Colonic mucosa (tissue), 4 donors: ENCODE measurements at regions not wholly inside any gene's neighbourhood (a gene's known extent, or its start where the extent isn't known, plus 50 kb on each side); places are given as distances from the start of the nearest gene placed in this dataset.

ENCODE experiments used
- DNase-seq: peaks from one replicate; pipeline ENCODE4 v3.0.0-alpha.2; 2020
- H3K27ac ChIP-seq: fragments of 200-600 bp; one replicate; pipeline ENCODE4 v1.8.0; 2021
- H3K27me3 ChIP-seq: fragments of 200-600 bp; one replicate; pipeline ENCODE4 v1.8.0; 2021
- H3K36me3 ChIP-seq: fragments of 200-600 bp; one replicate; pipeline ENCODE4 v1.8.0; 2021
- H3K4me1 ChIP-seq: fragments of 200-600 bp; one replicate; pipeline ENCODE4 v1.8.0; 2021; ENCODE audit warnings: mild to moderate bottlenecking
- H3K4me3 ChIP-seq: fragments of 200-600 bp; one replicate; pipeline ENCODE4 v1.8.0; 2021
- H3K9ac ChIP-seq, 2 donors: one replicate each; pipeline ENCODE4 v1.7.0; 2013; ENCODE audit warnings: control low read depth in 2 of 2, low read depth in 2 of 2, low read length in 2 of 2
- H3K9me3 ChIP-seq: fragments of 200-600 bp; one replicate; pipeline ENCODE4 v1.8.0; 2021
- intact Hi-C: fragments of 100-400 bp; cut with DNase I; formaldehyde crosslinking; loops from one replicate; pipeline ENCODE4 v1.14.1; 2022
- TF ChIP-seq, protein P1 (sequence below): fragments of 200-600 bp; IDR thresholded peaks from one replicate; pipeline ENCODE4 v1.8.0; 2022; ENCODE audit warnings: antibody characterized with exemption, mild to moderate bottlenecking
- donor health status: healthy.
- donor health status: DM: no; HTN: no; CAD: no.
- donor health status: DM: no; HTN: no; CAD: no.

DNA sequence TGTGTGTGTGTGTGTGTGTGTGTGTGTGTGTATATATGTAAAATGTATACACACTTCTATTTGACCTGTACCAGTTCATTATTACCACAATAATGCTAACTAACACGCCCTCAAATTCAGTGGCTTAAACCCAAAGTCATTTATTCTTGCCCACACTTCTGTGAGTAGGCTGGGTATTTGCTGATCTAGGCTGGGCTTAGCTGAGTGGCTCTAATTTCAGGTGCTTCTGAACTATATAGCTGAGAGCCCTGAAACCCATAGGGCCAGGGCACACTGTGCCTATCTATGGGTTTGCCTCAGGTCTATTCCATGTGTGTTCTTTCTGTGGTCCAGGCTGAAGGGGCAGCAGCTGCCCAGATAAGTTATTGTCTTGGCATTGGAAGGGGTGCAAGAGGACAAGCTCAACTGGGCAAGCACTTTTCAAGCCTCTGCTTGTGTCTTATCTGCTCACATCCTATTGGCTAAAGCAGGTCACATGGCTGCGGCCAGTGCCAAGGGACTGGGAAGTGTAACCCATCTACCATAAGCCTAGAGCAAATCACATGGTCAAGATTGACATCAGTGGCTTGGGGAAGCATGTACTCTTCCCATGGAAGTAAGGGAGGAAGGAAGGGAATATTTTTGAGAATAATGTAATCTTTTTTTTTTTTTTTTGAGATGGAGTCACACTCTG, 139.9 kb downstream of the PALM2AKAP2 start:
- H3K36me3 ChIP-seq = no peaks in the 10 kb centered on the region
- no peak overlapping the region for H3K27ac ChIP-seq
- H3K4me1 ChIP-seq = no peaks in the 10 kb centered on the region
- no peaks in the 10 kb centered on the region for H3K9me3 ChIP-seq
- no peaks in the 10 kb centered on the region for H3K27me3 ChIP-seq
- no peak for DNase-seq
- no peak overlapping the region for H3K4me3 ChIP-seq
- no peak overlapping the region for H3K9ac ChIP-seq
- intact Hi-C loops = no loop called here
- TF ChIP-seq, protein P1, sequence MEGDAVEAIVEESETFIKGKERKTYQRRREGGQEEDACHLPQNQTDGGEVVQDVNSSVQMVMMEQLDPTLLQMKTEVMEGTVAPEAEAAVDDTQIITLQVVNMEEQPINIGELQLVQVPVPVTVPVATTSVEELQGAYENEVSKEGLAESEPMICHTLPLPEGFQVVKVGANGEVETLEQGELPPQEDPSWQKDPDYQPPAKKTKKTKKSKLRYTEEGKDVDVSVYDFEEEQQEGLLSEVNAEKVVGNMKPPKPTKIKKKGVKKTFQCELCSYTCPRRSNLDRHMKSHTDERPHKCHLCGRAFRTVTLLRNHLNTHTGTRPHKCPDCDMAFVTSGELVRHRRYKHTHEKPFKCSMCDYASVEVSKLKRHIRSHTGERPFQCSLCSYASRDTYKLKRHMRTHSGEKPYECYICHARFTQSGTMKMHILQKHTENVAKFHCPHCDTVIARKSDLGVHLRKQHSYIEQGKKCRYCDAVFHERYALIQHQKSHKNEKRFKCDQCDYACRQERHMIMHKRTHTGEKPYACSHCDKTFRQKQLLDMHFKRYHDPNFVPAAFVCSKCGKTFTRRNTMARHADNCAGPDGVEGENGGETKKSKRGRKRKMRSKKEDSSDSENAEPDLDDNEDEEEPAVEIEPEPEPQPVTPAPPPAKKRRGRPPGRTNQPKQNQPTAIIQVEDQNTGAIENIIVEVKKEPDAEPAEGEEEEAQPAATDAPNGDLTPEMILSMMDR = no peak

DNA sequence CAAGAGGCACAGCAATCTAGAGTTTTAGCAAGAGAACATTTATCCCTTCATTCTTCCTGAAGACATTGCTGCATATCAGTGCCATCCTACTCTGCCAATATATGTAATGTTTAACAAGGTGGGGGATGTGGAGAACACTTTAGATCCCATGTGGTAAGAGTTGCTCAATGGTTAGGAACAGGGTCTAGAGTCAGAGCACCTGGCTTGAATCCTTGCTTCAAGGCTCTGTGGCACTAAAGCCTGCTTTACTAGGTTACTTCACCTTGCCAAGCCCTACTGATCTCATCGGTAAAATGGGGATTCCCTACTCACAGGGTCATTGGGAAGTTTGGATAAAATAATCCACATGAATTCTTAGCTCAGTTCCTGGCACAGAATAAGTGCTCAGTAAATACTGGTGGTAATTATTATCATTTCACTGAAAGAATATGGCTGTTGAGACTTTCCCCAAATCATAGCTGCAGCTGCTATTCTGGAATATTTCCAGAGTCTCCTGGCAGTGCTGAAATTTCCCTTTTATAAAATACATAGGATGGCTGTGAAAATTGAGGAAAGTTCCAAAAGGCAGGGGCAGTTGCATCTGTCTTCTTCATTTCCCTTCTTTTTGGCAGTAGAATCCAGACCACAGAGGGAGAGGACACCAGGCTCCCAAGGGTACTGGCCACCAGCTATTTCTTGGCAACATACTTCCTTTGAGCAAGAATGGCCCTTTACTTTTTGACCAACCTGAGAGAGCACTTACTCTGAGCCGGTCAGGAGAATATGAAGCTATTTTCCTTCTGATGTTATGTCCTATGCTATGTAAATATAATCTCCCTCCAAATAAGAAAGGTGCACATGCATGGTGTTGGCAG, 142.8 kb downstream of the PALM2AKAP2 start:
- no peak overlapping the region for H3K27ac ChIP-seq
- no peaks in the 10 kb centered on the region for H3K9me3 ChIP-seq
- DNase-seq = no peak
- no peak overlapping the region for H3K4me3 ChIP-seq
- no peak overlapping the region for H3K9ac ChIP-seq
- no peaks in the 10 kb centered on the region for H3K4me1 ChIP-seq
- TF ChIP-seq, protein P1 = no peak
- no peaks in the 10 kb centered on the region for H3K36me3 ChIP-seq
- intact Hi-C loops = no loop called here
- no peaks in the 10 kb centered on the region for H3K27me3 ChIP-seq

DNA sequence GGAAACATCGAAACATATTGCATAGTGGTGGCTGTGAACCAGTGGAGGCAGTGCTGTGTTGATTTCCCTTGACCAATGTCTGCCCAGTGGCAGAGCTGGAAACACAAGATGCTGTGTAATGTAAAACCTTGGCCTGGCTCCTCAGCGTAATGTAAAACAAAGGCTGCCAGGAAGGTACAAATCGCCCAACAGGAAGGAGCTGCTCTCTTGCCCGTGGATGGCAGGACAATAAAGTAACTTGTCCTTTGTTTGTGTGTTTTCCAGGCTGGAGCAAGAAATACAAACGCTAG, 143.4 kb downstream of the PALM2AKAP2 start:
- Histone ChIP-seq H3K9me3 (no peaks in the 10 kb centered on the region), H3K4me1 (no peaks in the 10 kb centered on the region), H3K27me3 (no peaks in the 10 kb centered on the region), H3K36me3 (no peaks in the 10 kb centered on the region), H3K4me3 (no peak overlapping the region), H3K9ac (no peak overlapping the region), H3K27ac (no peak overlapping the region)
- intact Hi-C loops = no loop called here
- no peak for DNase-seq
- TF ChIP-seq, protein P1 = no peak

DNA sequence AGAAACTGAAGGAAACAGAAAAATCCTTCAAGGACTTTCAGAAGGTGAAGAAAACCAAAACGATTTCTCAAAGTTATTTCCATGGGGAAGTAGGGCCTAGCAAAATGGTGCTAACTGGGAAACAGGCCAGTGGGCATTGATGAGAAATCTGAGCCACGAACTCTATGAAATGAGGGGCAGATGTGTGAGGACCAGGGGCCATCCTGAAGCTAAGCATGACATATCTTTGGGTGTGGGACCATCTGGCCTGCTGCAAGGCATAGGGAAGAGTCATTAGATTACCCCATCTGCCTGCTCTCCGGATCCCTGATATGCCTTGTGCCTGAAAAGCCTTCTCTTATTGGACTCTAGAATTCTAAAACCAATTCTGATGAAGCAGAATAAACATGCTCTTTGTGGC, 143.8 kb downstream of the PALM2AKAP2 start:
- DNase-seq = no peak
- TF ChIP-seq, protein P1 = no peak
- H3K9ac ChIP-seq = no peak overlapping the region
- H3K36me3 ChIP-seq = no peaks in the 10 kb centered on the region
- intact Hi-C loops = no loop called here
- no peaks in the 10 kb centered on the region for H3K9me3 ChIP-seq
- H3K27ac ChIP-seq = no peak overlapping the region
- H3K4me1 ChIP-seq = no peaks in the 10 kb centered on the region
- no peak overlapping the region for H3K4me3 ChIP-seq
- H3K27me3 ChIP-seq = no peaks in the 10 kb centered on the region

DNA sequence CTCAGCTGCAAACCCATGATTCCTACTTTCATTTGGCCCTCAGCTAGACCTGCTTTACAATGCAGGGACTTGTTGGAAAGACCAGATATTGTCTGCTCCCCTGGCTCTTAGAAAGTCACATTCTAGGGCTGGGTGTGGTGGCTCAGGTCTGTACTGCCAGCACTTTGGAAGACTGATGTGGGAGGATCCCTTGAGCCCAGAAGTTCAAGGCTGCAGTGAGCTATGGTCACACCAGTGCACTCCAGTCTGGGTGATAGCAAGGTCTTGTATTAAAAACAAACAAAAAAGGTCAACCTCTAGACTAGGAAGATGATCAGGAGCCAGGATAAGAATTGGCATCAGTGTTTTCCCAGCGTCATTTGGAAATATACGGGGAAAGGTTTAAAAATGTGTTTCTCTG, 145.8 kb downstream of the PALM2AKAP2 start:
- H3K27ac ChIP-seq = no peak overlapping the region
- no peaks in the 10 kb centered on the region for H3K4me1 ChIP-seq
- H3K27me3 ChIP-seq = no peaks in the 10 kb centered on the region
- H3K9ac ChIP-seq = no peak overlapping the region
- no peak overlapping the region for H3K4me3 ChIP-seq
- TF ChIP-seq, protein P1 = no peak
- intact Hi-C loops = no loop called here
- H3K36me3 ChIP-seq = no peaks in the 10 kb centered on the region
- H3K9me3 ChIP-seq = no peaks in the 10 kb centered on the region
- no peak for DNase-seq
